MM.1S (cell line): ENCODE measurements at regions not wholly inside any gene's neighbourhood (a gene's known extent, or its start where the extent isn't known, plus 50 kb on each side); places are given as distances from the start of the nearest gene placed in this dataset.

Experiments
- EZH2 ChIP-seq: fragments of 300-600 bp; sonication (generic); optimal IDR thresholded peaks from 2 replicates; pipeline ENCODE3; 2017; ENCODE audit warnings: low read depth, mild to moderate bottlenecking, antibody characterized with exemption, low read length, mixed read lengths
- TF ChIP-seq, protein P1 (sequence below): fragments of 300-600 bp; sonication (generic); IDR thresholded peaks from 2 replicates; pipeline ENCODE4 v1.5.1; 2016; ENCODE audit warnings: antibody characterized with exemption, low read length, mixed read lengths

DNA sequence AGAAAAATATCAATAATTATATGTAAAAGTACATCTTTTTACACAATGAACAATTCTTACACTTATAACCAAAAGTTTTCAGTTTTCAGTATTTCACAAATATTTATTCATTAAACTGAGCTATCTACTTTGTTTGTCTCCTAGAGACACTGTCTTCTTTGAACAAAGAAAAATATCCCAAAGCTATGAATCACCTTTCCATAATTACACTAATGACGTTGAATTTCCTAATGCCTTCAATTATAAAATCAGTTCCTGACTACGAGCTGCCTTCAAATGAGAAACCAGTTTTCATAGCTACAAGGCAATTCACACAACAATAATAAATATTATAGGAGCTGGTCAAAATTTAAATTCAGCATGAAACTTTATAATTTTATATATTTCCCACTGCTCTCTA, 201.8 kb upstream of the BRINP3 start:
- no peak for TF ChIP-seq EZH2
- TF ChIP-seq, protein P1, sequence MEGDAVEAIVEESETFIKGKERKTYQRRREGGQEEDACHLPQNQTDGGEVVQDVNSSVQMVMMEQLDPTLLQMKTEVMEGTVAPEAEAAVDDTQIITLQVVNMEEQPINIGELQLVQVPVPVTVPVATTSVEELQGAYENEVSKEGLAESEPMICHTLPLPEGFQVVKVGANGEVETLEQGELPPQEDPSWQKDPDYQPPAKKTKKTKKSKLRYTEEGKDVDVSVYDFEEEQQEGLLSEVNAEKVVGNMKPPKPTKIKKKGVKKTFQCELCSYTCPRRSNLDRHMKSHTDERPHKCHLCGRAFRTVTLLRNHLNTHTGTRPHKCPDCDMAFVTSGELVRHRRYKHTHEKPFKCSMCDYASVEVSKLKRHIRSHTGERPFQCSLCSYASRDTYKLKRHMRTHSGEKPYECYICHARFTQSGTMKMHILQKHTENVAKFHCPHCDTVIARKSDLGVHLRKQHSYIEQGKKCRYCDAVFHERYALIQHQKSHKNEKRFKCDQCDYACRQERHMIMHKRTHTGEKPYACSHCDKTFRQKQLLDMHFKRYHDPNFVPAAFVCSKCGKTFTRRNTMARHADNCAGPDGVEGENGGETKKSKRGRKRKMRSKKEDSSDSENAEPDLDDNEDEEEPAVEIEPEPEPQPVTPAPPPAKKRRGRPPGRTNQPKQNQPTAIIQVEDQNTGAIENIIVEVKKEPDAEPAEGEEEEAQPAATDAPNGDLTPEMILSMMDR, result no peak
